22Rv1 (cell line): ENCODE measurements at regions not wholly inside any gene's neighbourhood (a gene's known extent, or its start where the extent isn't known, plus 50 kb on each side); places are given as distances from the start of the nearest gene placed in this dataset.

Source experiments
- H3K27ac ChIP-seq: fragments of 450-650 bp; 2 replicates; pipeline ENCODE4 v1.5.1; 2017
- ZFX ChIP-seq: fragments of 450-650 bp; IDR thresholded peaks from 2 replicates; pipeline ENCODE4 v1.6.1; 2017; ENCODE audit warnings: antibody characterized with exemption, borderline replicate concordance
- TF ChIP-seq, protein P1 (sequence below): fragments of 450-650 bp; IDR thresholded peaks from 2 replicates; pipeline ENCODE4 v1.5.1; 2017; ENCODE audit warnings: mild to moderate bottlenecking

DNA sequence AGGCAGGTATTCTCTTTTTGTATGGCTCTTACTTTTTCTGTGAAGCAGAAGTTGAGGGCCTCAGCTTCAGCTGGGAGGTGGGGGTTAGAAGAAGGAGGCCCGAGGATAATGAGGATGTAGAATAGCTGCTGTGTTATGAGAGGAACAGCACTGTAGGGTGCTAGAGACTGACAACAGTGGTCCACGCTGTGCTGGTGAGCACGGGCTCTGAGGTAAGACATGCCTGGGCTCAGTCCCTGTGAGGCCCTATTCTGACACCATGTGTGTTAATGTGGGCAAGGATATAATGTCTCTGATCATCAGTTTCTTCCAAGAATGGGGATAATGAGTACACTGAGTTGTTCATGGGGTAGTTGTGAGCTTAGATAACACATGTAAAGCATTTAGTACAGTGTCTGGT lies 55.3 kb upstream of the SFRP2 start:
- TF ChIP-seq ZFX, result no peak
- TF ChIP-seq, protein P1, sequence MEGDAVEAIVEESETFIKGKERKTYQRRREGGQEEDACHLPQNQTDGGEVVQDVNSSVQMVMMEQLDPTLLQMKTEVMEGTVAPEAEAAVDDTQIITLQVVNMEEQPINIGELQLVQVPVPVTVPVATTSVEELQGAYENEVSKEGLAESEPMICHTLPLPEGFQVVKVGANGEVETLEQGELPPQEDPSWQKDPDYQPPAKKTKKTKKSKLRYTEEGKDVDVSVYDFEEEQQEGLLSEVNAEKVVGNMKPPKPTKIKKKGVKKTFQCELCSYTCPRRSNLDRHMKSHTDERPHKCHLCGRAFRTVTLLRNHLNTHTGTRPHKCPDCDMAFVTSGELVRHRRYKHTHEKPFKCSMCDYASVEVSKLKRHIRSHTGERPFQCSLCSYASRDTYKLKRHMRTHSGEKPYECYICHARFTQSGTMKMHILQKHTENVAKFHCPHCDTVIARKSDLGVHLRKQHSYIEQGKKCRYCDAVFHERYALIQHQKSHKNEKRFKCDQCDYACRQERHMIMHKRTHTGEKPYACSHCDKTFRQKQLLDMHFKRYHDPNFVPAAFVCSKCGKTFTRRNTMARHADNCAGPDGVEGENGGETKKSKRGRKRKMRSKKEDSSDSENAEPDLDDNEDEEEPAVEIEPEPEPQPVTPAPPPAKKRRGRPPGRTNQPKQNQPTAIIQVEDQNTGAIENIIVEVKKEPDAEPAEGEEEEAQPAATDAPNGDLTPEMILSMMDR, result no peak
- H3K27ac ChIP-seq, result no peak overlapping the region
